Activated CD8-positive, alpha-beta T cell treated with anti-CD3 and anti-CD28 coated beads, Interleukin-2, amount 10 ng/mL, durations not matched to agents 7 days and 5 days (primary cell): ENCODE measurements at regions not wholly inside any gene's neighbourhood (a gene's known extent, or its start where the extent isn't known, plus 50 kb on each side); places are given as distances from the start of the nearest gene placed in this dataset.

Source experiments
- ATAC-seq: fragments of 150-1000 bp; cut with Tn5 transposase; one replicate; pipeline ENCODE4 v1.10.0; 2021; ENCODE audit warnings: moderate library complexity
- CTCF ChIA-PET: fragments of 350-600 bp; sonication (Branson Sonifier 250); formaldehyde crosslinking; loops from one replicate; lab custom pipeline; 2021; ENCODE audit warnings: antibody characterized with exemption; lab: Charles Lee
- POLR2A ChIA-PET: fragments of 350-600 bp; sonication (Branson Sonifier 250); formaldehyde crosslinking; loops from one replicate; lab custom pipeline; 2021; ENCODE audit warnings: antibody characterized with exemption; lab: Charles Lee
- DNase-seq: peaks from one replicate; pipeline ENCODE4 v3.0.0-alpha.2; 2020
- H3K27ac Mint-ChIP-seq: one replicate; pipeline ENCODE4 v1.8.0; 2021; ENCODE audit warnings: mild to moderate bottlenecking, mixed read lengths
- H3K27me3 Mint-ChIP-seq: one replicate; pipeline ENCODE4 v1.8.0; 2021; ENCODE audit warnings: low read depth, mixed read lengths
- H3K36me3 Mint-ChIP-seq: one replicate; pipeline ENCODE4 v1.8.0; 2021; ENCODE audit warnings: low read depth, mixed read lengths
- H3K4me1 Mint-ChIP-seq: one replicate; pipeline ENCODE4 v1.8.0; 2021; ENCODE audit warnings: low read depth, mixed read lengths
- H3K4me3 Mint-ChIP-seq: one replicate; pipeline ENCODE4 v1.8.0; 2021; ENCODE audit warnings: mild to moderate bottlenecking, mixed read lengths
- H3K9me3 Mint-ChIP-seq: one replicate; pipeline ENCODE4 v1.8.0; 2022; ENCODE audit warnings: mixed read lengths; ENCODE audit not compliant: insufficient read depth

DNA sequence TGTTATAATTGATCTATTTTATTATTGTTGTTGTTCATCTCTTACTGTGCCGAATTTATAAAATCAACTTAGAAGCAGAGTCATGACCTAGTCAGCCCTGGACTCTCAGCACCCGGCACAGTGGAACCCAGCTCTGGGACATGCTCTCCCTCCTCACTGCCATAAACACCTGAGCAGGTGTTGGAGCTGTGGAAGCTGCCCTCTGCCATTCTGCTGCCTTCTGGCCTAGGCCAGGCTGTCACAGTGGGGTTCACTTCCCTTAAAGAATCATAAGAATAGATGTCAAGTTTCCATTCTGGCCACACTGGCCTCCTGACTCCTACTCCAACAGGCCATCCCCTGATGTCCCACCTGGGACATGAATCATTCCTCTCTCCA, 192.2 kb downstream of the ZFP36L2 start:
- peaks cover 9% of the 10 kb centered on the region for H3K4me1 Mint-ChIP-seq
- H3K9me3 Mint-ChIP-seq: no peaks in the 10 kb centered on the region
- DNase-seq (no peak), ATAC-seq (no peak)
- H3K36me3 Mint-ChIP-seq: no peaks in the 10 kb centered on the region
- H3K27me3 Mint-ChIP-seq: no peaks in the 10 kb centered on the region
- ChIA-PET POLR2A (no interaction called here), CTCF (no interaction called here)
- no peak overlapping the region for H3K4me3 Mint-ChIP-seq
- no peak overlapping the region for H3K27ac Mint-ChIP-seq

DNA sequence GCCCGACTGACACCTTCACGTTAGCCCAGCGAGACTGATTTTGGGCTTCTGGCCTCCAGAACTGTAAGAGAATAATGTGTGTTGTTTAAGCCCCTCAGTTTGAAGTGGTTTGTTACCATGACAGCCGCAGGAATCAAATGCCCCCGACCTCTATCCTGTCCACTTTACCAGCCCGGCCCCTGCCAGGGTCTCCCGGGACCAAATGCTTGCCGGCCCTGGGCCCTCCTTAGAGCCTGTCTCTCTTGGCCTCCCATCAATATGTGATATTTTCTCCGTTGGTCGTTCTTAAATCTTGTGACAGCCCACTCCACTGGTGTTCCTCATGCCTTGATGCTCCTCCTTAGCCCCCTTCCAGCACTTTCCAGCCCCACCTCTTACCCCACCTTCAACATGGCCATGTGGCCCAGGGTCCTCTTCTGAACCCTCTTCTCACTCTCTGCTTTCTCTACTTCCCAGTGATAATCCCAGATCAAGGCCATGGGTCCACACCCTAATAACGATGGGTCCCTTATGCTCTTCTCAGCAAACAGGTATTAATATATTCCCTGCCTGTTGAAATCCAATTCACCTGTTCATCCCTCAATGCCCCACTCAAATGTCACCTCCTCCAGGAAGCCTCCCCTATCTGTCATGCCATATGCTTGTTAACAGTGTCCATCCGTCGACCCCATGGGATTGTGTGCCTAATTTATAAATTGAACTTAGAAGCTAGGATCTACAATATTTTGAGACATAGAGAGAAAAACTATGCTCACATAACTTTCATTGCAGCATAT, 192.8 kb downstream of the ZFP36L2 start:
- Mint-ChIP-seq H3K27ac (no peak overlapping the region), H3K36me3 (no peaks in the 10 kb centered on the region), H3K9me3 (no peaks in the 10 kb centered on the region), H3K27me3 (no peaks in the 10 kb centered on the region), H3K4me3 (no peak overlapping the region), H3K4me1 (peaks cover 9% of the 10 kb centered on the region)
- DNase-seq: no peak
- ChIA-PET POLR2A (no interaction called here), CTCF (no interaction called here)
- ATAC-seq: no peak

DNA sequence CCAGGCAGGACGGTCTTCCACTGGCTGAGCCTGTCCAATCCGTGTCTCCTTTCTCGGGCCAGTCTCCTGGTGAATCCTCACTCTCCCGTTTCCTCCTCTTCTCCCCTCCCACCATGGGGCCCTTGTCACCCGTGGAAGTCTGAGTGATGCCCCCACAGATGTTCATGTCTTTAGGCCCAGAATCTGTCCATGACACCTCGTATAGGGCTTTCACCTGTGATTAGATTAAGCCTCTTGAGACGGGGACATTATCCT, 193.5 kb downstream of the ZFP36L2 start:
- Mint-ChIP-seq H3K36me3 (no peaks in the 10 kb centered on the region), H3K9me3 (no peaks in the 10 kb centered on the region), H3K4me1 (peaks cover 9% of the 10 kb centered on the region), H3K4me3 (no peak overlapping the region), H3K27ac (no peak overlapping the region), H3K27me3 (no peaks in the 10 kb centered on the region)
- CTCF ChIA-PET: no interaction called here
- DNase-seq: no peak
- no peak for ATAC-seq
- POLR2A ChIA-PET: no interaction called here

DNA sequence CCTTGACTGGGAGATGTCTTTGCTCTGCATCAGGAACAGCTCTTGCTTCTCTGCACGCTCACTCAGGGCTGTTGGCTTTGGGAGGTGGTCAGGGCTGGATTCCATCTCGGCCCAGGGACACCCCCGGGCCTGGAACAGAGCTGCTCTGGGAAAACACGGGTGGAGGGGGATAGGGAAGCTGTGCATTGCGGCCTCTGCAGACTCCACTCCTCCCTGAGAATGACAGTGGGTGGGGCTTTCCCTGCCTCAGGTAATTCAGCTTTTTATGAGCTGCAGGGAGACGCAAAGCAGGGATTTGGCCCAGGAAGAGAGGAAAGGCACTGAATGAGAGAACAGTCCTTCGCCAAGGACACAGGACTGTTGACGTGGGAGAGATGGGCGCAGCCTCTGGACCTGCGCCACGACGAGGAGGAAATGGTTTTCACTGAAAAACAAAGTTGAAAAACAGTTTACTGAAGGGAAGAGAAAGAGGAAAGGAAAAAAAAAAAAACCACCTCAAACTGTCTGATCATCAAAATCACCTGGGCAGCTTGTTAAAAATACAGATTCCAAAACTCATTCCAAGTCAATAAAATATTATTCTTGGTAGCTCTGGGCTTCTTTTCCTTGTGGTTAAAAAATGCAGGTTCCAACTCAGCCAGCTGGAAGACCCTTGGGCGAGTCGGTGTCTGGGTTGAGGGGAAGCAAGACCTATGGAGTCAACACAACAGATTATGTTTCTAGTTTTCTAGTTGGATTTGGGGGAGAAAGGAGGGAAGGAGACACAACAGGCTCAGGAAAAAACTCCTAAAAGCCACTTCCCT, 194.0 kb downstream of the ZFP36L2 start:
- ATAC-seq (no peak), DNase-seq (no peak)
- no peaks in the 10 kb centered on the region for H3K36me3 Mint-ChIP-seq
- peaks cover 9% of the 10 kb centered on the region for H3K4me1 Mint-ChIP-seq
- ChIA-PET CTCF (no interaction called here), POLR2A (no interaction called here)
- H3K9me3 Mint-ChIP-seq: no peaks in the 10 kb centered on the region
- H3K4me3 Mint-ChIP-seq: no peak overlapping the region
- H3K27ac Mint-ChIP-seq: no peak overlapping the region
- no peaks in the 10 kb centered on the region for H3K27me3 Mint-ChIP-seq

DNA sequence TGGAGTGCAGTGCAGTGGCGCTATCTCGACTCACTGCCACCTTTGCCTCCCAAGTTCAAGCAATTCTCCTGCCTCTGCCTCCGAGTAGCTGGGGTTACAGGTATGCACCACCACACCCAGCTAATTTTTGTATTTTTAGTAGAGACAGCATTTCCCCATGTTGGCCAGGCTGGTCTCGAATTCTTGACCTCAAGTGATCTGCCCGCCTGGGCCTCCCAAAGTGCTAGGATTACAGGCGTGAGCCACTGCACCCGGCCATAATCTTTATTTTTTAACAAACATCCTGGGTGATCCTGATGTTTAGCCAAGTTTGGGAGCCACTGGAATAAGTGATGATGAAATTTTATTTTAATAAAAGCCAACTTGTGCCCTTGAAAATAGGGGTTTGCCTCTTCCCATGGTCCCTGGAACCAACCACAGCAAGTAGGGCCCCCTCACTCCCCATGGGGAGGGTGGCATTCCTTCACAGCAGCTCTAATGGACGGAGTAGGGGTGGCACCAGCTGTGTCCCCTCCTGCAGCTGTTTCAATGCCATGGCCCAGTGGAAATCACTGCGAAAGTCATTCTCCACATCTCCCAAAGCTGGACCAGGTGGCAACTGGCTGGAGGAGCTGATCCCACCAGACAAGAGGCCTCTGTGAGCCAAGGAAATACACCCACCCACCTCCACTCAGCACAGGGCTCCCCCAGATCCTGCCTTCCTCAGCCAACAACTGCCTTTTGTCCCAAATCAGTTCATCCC, 194.8 kb downstream of the ZFP36L2 start:
- ChIA-PET CTCF (no interaction called here), POLR2A (no interaction called here)
- Mint-ChIP-seq H3K4me3 (no peak overlapping the region), H3K27me3 (no peaks in the 10 kb centered on the region), H3K4me1 (peaks cover 9% of the 10 kb centered on the region), H3K27ac (no peak overlapping the region), H3K9me3 (no peaks in the 10 kb centered on the region), H3K36me3 (no peaks in the 10 kb centered on the region)
- ATAC-seq: no peak
- no peak for DNase-seq

DNA sequence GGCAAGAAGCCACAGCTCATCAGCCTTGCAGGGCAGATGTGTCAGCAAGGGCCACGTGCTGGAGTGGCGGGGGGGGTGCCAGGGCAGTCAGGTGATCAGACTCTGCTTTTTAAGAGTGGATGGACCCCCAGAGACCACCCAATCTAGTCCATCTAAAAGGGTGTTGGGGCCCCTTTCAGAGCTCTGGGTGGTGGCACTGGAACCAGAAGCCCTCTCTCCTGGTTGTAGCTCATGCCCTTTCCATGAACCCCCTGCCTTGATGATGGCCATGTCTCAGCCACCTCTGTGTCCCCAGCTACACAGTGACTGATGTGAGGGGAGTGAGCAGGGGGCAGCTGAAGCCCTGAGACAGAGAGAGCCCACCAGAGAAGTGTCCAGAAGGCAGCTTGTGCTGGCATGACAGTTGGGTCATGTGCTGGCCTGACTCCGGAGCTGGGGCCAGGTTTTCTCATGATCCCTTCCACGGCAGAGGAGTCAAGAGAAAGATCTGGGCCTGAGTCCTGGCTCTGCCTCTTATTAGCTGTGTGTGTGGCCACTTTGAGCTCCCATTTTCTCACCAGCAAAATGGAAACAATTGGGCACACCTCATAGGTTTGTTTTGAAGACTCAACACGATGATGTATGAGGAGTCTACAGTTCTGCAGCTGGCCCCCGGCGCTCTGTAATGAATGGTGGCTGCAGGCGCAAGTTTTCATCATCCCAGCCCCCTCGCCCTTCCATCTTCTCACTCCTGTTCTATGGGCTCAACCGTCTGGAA, 195.7 kb downstream of the ZFP36L2 start:
- CTCF ChIA-PET: no interaction called here
- H3K4me3 Mint-ChIP-seq: no peak overlapping the region
- H3K27ac Mint-ChIP-seq: no peak overlapping the region
- no peaks in the 10 kb centered on the region for H3K9me3 Mint-ChIP-seq
- ATAC-seq (no peak), DNase-seq (no peak)
- H3K27me3 Mint-ChIP-seq: no peaks in the 10 kb centered on the region
- H3K36me3 Mint-ChIP-seq: no peaks in the 10 kb centered on the region
- POLR2A ChIA-PET: no interaction called here
- H3K4me1 Mint-ChIP-seq: peaks cover 11% of the 10 kb centered on the region

DNA sequence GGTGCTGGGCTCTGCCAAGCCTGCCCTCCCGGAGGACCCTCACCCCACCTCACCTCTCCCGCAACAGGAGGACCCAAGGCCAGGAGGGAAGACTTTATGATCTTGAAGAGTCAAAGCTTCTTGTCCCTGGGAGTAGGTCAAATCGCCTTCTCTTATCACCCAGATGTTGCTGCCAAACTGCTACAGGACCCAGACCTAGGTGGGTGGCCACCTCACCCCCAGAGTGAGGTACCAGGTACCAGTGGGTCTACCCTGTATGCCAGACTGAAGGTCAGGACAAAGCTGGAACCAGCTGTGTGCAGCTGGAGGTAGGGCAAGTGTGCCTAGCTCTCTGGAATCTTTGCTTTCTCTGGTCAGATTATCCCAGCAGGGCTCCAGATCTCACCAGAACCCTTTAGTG, 197.2 kb downstream of the ZFP36L2 start:
- CTCF ChIA-PET: interaction anchor here (0.6 kb wide), 1 partner anchor 229 kb away, joined by 3 read pairs; no protein-coding TSS in a partner anchor

DNA sequence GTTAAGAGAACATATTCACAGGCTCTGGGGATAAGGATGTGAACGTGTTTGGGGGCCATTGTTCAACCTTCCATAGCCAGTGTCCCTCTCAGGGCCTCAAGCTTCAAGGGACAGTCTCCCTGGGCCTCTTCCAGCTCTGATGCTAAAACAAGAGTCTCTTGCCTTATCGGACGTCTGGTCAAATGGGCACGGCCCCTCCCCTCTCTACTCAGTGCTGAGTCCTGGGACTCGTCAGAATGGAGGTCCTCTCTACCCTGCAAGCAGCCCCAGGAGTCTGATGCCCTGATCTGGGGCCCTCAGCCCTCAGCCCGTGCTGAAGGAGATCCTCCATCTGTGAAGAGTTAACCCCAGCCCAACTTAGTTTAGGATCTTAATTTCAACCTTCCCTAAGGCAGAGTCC, 198.2 kb downstream of the ZFP36L2 start:
- Mint-ChIP-seq H3K9me3 (no peaks in the 10 kb centered on the region), H3K4me3 (no peak overlapping the region), H3K27me3 (peaks cover 3% of the 10 kb centered on the region), H3K4me1 (peaks cover 20% of the 10 kb centered on the region), H3K27ac (no peak overlapping the region), H3K36me3 (no peaks in the 10 kb centered on the region)
- ChIA-PET CTCF (no interaction called here), POLR2A (no interaction called here)
- DNase-seq (no peak), ATAC-seq (no peak)

More for the DNA sequence above, 197.2 kb downstream of the ZFP36L2 start:
- H3K27ac Mint-ChIP-seq: no peak overlapping the region
- H3K27me3 Mint-ChIP-seq: no peaks in the 10 kb centered on the region
- H3K9me3 Mint-ChIP-seq: no peaks in the 10 kb centered on the region
- H3K4me1 Mint-ChIP-seq: peaks cover 20% of the 10 kb centered on the region
- POLR2A ChIA-PET: interaction anchor here (0.7 kb wide), 1 partner anchor 186 kb away, joined by 3 read pairs; no protein-coding TSS in a partner anchor
- no peaks in the 10 kb centered on the region for H3K36me3 Mint-ChIP-seq
- no peak for ATAC-seq
- DNase-seq: no peak
- H3K4me3 Mint-ChIP-seq: no peak overlapping the region

DNA sequence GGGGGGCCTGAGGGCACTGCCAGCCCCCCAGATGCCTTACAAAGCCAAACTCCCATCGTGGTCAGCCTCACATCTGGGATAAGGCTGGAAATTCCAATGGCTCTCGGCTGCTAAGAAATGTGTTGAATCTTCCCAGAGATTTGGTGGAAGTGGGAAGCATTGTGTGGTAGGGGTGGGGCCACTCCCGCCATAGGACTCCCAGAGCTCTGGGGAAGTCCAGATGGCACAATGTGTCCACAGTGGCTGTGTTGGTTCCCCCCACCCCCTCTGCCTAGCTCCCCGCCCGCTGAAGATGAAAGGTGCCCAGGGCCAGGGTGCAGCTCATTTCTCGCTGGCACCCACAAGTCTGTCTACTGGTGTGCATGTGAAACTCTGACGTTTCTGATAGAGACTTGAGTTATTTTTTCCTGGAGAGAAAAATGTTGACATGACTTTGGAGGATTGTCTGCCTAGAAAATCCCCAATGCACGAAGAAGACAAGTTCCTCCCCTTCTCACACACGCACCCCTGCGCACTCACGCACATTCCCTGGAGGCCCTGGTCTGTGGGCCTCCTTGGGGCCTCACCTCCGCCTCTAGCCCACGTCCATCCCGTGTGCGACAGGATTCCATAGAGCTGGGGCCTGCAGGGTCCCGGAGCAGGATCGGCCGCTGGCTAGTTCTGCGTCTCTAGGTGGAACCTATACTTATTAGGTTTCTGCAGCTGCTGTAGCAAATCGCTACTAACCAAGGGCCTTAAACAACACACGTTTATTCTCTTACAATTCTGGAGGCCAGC, 199.1 kb downstream of the ZFP36L2 start:
- peaks cover 4% of the 10 kb centered on the region for H3K9me3 Mint-ChIP-seq
- DNase-seq (no peak), ATAC-seq (no peak)
- ChIA-PET POLR2A (no interaction called here), CTCF (no interaction called here)
- no peak overlapping the region for H3K4me3 Mint-ChIP-seq
- no peak overlapping the region for H3K27ac Mint-ChIP-seq
- peaks cover 4% of the 10 kb centered on the region for H3K36me3 Mint-ChIP-seq
- peaks cover 13% of the 10 kb centered on the region for H3K4me1 Mint-ChIP-seq
- peaks cover 4% of the 10 kb centered on the region for H3K27me3 Mint-ChIP-seq

DNA sequence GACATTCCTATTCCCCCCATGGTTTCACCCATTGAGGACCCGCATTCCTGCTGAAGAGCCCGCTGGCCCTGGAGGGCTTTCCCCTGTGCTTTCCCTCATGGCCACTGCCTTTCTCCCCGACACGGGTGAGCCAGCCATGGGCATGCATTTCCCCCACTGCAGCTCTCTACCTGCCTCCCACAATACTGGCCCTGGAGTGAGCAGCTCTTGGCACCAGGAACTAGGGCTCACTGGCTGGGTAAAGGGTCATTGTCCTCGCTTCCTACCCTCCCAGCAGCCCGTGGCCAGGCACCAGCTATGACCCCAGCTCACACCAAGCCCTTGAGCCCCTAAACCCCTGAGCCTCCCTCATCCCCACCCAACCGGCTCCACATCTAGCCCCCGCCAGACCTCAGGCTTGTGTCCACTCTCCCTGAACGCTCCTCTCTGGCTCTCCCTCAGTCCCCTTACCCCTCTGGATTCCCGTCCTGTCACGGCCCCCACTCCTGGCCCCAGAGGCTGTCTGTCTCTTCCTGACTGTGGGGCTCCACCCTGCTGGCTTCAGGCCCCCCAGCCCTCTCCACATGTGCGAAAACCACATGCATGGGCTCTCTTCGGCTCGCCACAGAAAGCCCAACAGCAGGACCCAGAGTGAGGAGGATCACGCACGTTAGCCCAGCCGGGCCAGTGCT, 199.8 kb downstream of the ZFP36L2 start:
- Mint-ChIP-seq H3K27ac (no peak overlapping the region), H3K36me3 (peaks cover 4% of the 10 kb centered on the region), H3K27me3 (peaks cover 4% of the 10 kb centered on the region), H3K4me1 (peaks cover 11% of the 10 kb centered on the region), H3K4me3 (no peak overlapping the region), H3K9me3 (peaks cover 4% of the 10 kb centered on the region)
- no peak for DNase-seq
- ATAC-seq: no peak
- CTCF ChIA-PET: interaction anchor here (0.9 kb wide), 1 partner anchor 11 kb away, joined by 3 read pairs; no protein-coding TSS in a partner anchor
- POLR2A ChIA-PET: no interaction called here
